ENCODE measurements at regions not wholly inside any gene's neighbourhood (a gene's known extent, or its start where the extent isn't known, plus 50 kb on each side); places are given as distances from the start of the nearest gene placed in this dataset.

- no peak overlapping the region for H3K27ac ChIP-seq
- TF ChIP-seq POLR2A (IDR thresholded peaks at IDR 0.05) (no peak), CTCF (IDR thresholded peaks at IDR 0.05) (no peak)
- H3K36me3 ChIP-seq (replicated peaks in 1 of 2; ENCODE audit: insufficient read depth in 1 of 2, low read depth in 2 of 2), result no peaks in the 10 kb centered on the region
- H3K9me3 ChIP-seq, result no peaks in the 10 kb centered on the region
- H3K4me1 ChIP-seq, result no peaks in the 10 kb centered on the region
- no peaks in the 10 kb centered on the region for H3K27me3 ChIP-seq
- DNase-seq (no peak), ATAC-seq (no peak)
- no peak overlapping the region for H3K4me3 ChIP-seq
- intact Hi-C loops (cut with DNase I), result no loop called here
- WGBS, 2 donors, result 61 to 69% methylated on average over 4 of the region's 4 CpGs
These were observed 577.9 kb upstream of the CDH5 start for GRCh38 chr16:65788434-65789140.

DNA sequence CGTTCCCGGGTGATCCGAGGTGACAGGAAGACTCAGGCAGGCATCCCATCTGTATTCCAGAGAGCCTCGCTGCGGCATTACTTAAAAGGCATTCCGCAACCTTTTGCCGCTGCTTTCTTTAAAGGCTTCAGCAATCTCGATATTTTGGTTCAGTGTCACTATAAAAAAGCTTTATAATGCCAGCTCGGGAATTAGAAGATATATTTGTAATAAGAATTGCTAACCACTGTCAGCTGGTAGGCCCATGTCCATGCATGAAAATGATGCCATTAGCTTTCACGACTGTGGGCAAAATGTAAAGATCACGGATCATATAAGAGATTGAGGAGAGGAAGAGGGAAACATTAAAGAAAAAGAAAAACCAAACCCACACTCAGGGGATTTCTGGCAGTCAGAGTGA is 578.6 kb upstream of the CDH5 start:
- DNase-seq (no peak), ATAC-seq (no peak)
- TF ChIP-seq CTCF (IDR thresholded peaks at IDR 0.05), result no peak
- no peak for TF ChIP-seq POLR2A (IDR thresholded peaks at IDR 0.05)
- H3K9me3 ChIP-seq, result no peaks in the 10 kb centered on the region
- H3K27me3 ChIP-seq, result no peaks in the 10 kb centered on the region
- 72 to 78% methylated on average over 11 of the region's 11 CpGs for WGBS, 2 donors
- H3K36me3 ChIP-seq (replicated peaks in 1 of 2; ENCODE audit: insufficient read depth in 1 of 2, low read depth in 2 of 2), result no peaks in the 10 kb centered on the region
- no peak overlapping the region for H3K27ac ChIP-seq
- intact Hi-C loops (cut with DNase I), result no loop called here
- H3K4me3 ChIP-seq, result no peak overlapping the region
- peaks cover 3% of the 10 kb centered on the region for H3K4me1 ChIP-seq

GRCh38 chr16:65786916-65787315 is 579.6 kb upstream of the CDH5 start:
- DNase-seq (no peak), ATAC-seq (no peak)
- Histone ChIP-seq H3K4me1 (peaks cover 8% of the 10 kb centered on the region), H3K36me3 (replicated peaks in 1 of 2; ENCODE audit: insufficient read depth in 1 of 2, low read depth in 2 of 2) (no peaks in the 10 kb centered on the region), H3K4me3 (no peak overlapping the region), H3K27ac (no peak overlapping the region), H3K27me3 (no peaks in the 10 kb centered on the region), H3K9me3 (no peaks in the 10 kb centered on the region)
- WGBS, 2 donors, result 19 to 31% methylated on average over 4 to 5 of the region's 5 CpGs
- intact Hi-C loops (cut with DNase I), result no loop called here
- TF ChIP-seq POLR2A (IDR thresholded peaks at IDR 0.05) (no peak), CTCF (IDR thresholded peaks at IDR 0.05) (no peak)

DNA sequence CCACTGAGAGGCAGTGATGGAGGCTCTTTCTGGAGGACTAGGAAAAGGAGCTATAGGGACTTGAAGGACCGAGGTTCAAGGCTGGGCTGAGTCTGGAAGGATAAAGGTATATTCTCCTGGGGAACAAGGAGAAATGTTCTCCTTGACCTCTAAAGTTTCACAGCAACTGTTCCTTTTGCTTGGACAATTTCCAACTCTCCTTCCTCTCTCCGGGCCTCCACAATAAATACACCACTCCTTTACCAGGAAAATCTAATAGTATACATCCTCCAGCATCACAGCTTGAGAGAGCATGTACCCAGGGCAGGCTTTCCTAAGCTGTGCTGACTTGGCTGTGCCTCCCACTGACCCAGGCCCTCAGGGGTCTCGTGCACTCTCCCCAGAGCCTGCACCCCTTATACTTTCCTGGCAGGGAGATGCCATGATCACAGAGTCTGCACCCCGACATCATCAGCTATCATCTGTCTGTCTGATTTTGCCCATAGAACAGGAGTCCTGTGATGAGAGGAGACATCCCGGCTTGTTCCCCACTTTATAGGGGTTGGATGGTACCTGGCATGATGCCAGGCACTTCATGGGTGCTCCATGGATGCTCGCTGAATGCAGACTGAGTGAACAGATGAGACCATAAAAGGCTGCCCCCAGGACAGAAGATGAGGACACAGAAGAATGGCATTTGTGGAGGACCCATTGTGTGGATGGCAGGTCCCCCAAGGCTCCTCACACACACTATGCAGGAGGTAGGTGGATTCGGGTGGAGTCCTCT is 582.6 kb upstream of the CDH5 start:
- WGBS, 2 donors, result 46 to 50% methylated on average over 6 to 7 of the region's 7 CpGs
- no peak for ATAC-seq
- intact Hi-C loops (cut with DNase I), result no loop called here

More for the DNA sequence above, 582.6 kb upstream of the CDH5 start:
- TF ChIP-seq POLR2A (IDR thresholded peaks at IDR 0.05), result no peak
- no peak for TF ChIP-seq CTCF (IDR thresholded peaks at IDR 0.05)
- Histone ChIP-seq H3K27me3 (no peaks in the 10 kb centered on the region), H3K9me3 (no peaks in the 10 kb centered on the region), H3K36me3 (replicated peaks in 1 of 2; ENCODE audit: insufficient read depth in 1 of 2, low read depth in 2 of 2) (no peaks in the 10 kb centered on the region), H3K4me1 (peaks cover 8% of the 10 kb centered on the region), H3K4me3 (no peak overlapping the region), H3K27ac (no peak overlapping the region)
- no peak for DNase-seq
